IPS-11a (cell line): ENCODE measurements at regions not wholly inside any gene's neighbourhood (a gene's known extent, or its start where the extent isn't known, plus 50 kb on each side); places are given as distances from the start of the nearest gene placed in this dataset.

Experiments
- H3K4me3 ChIP-seq: one replicate; pipeline ENCODE4 v1.5.1; 2013; ENCODE audit warnings: low read depth, low read length, control low read depth

- H3K4me3 ChIP-seq = no peak overlapping the region
Observed at GRCh38 chr5:29899583-29899982, 1293.9 kb upstream of the CDH6 start.

- no peak overlapping the region for H3K4me3 ChIP-seq
Observed at GRCh38 chr5:29897916-29898315, 1295.6 kb upstream of the CDH6 start.

GRCh38 chr5:29896646-29897045 is 1296.8 kb upstream of the CDH6 start:
- no peak overlapping the region for H3K4me3 ChIP-seq

GRCh38 chr5:29894668-29895067 is 1298.8 kb upstream of the CDH6 start:
- H3K4me3 ChIP-seq = no peak overlapping the region

- no peak overlapping the region for H3K4me3 ChIP-seq
Observed at GRCh38 chr5:29889051-29889450, 1304.4 kb upstream of the CDH6 start.

GRCh38 chr5:29885595-29885994 is 1307.9 kb upstream of the CDH6 start:
- H3K4me3 ChIP-seq = no peak overlapping the region

GRCh38 chr5:29882036-29882435 is 1311.5 kb upstream of the CDH6 start:
- no peak overlapping the region for H3K4me3 ChIP-seq

- H3K4me3 ChIP-seq = no peak overlapping the region
Observed at GRCh38 chr5:29879401-29879800, 1314.1 kb upstream of the CDH6 start.

GRCh38 chr5:29878599-29878998 is 1314.9 kb upstream of the CDH6 start:
- no peak overlapping the region for H3K4me3 ChIP-seq

GRCh38 chr5:29867155-29867554 is 1326.3 kb upstream of the CDH6 start:
- no peak overlapping the region for H3K4me3 ChIP-seq

GRCh38 chr5:29853711-29854220 is 1339.7 kb upstream of the CDH6 start:
- no peak overlapping the region for H3K4me3 ChIP-seq

GRCh38 chr5:29852329-29852728 is 1341.2 kb upstream of the CDH6 start:
- H3K4me3 ChIP-seq = no peak overlapping the region

- no peak overlapping the region for H3K4me3 ChIP-seq
Observed at GRCh38 chr5:29845206-29845605, 1348.3 kb upstream of the CDH6 start.

GRCh38 chr5:29833394-29833793 is 1360.1 kb upstream of the CDH6 start:
- no peak overlapping the region for H3K4me3 ChIP-seq

- H3K4me3 ChIP-seq = no peak overlapping the region
Observed at GRCh38 chr5:29822521-29822920, 1371.0 kb upstream of the CDH6 start.

- H3K4me3 ChIP-seq = no peak overlapping the region
Observed at GRCh38 chr5:29811914-29812679, 1381.4 kb upstream of the CDH6 start.

- H3K4me3 ChIP-seq = no peak overlapping the region
Observed at GRCh38 chr5:29805804-29806203, 1387.7 kb upstream of the CDH6 start.

- H3K4me3 ChIP-seq = no peak overlapping the region
Observed at GRCh38 chr5:29800752-29801151, 1392.7 kb upstream of the CDH6 start.

- no peak overlapping the region for H3K4me3 ChIP-seq
Observed at GRCh38 chr5:29796013-29796412, 1397.5 kb upstream of the CDH6 start.

GRCh38 chr5:29795096-29795652 is 1398.3 kb upstream of the CDH6 start:
- H3K4me3 ChIP-seq = no peak overlapping the region

GRCh38 chr5:29794141-29794787 is 1399.2 kb upstream of the CDH6 start:
- H3K4me3 ChIP-seq = no peak overlapping the region

- no peak overlapping the region for H3K4me3 ChIP-seq
Observed at GRCh38 chr5:29790281-29790680, 1403.2 kb upstream of the CDH6 start.
